HG03097 (cell line): ENCODE measurements at regions not wholly inside any gene's neighbourhood (a gene's known extent, or its start where the extent isn't known, plus 50 kb on each side); places are given as distances from the start of the nearest gene placed in this dataset.

ENCODE experiments used
- ATAC-seq: cut with Tn5 transposase; IDR thresholded peaks from one replicate; pipeline ENCODE4 v1.9.1; 2021; ENCODE audit not compliant: unreplicated experiment, low FRiP score

- ATAC-seq, result no peak
These were observed 161.3 kb upstream of the LPP start for GRCh38 chr3:187992609-187993008.

GRCh38 chr3:187994221-187995042, 159.5 kb upstream of the LPP start:
- ATAC-seq, result no peak

GRCh38 chr3:187995043-187995400, 158.9 kb upstream of the LPP start:
- no peak for ATAC-seq

- ATAC-seq, result no peak
These were observed 158.3 kb upstream of the LPP start for GRCh38 chr3:187995667-187996066.

GRCh38 chr3:187996609-187997008, 157.3 kb upstream of the LPP start:
- ATAC-seq, result no peak

GRCh38 chr3:187997490-187997889, 156.5 kb upstream of the LPP start:
- no peak for ATAC-seq

- no peak for ATAC-seq
These were observed 155.9 kb upstream of the LPP start for GRCh38 chr3:187997946-187998561.

GRCh38 chr3:187998611-187999010, 155.3 kb upstream of the LPP start:
- ATAC-seq, result no peak

GRCh38 chr3:187999821-188000220, 154.1 kb upstream of the LPP start:
- no peak for ATAC-seq

GRCh38 chr3:188000361-188000861, 153.5 kb upstream of the LPP start:
- ATAC-seq, result no peak

- ATAC-seq, result no peak
These were observed 152.9 kb upstream of the LPP start for GRCh38 chr3:188001093-188001492.

GRCh38 chr3:188001926-188002325, 152.0 kb upstream of the LPP start:
- no peak for ATAC-seq

GRCh38 chr3:188002626-188003138, 151.3 kb upstream of the LPP start:
- ATAC-seq, result no peak

GRCh38 chr3:188003188-188004171, 150.5 kb upstream of the LPP start:
- no peak for ATAC-seq

GRCh38 chr3:188006726-188007393, 147.1 kb upstream of the LPP start:
- ATAC-seq, result no peak

- ATAC-seq, result no peak
These were observed 146.1 kb upstream of the LPP start for GRCh38 chr3:188007897-188008296.

GRCh38 chr3:188008582-188009213, 145.3 kb upstream of the LPP start:
- ATAC-seq, result no peak

- ATAC-seq, result no peak
These were observed 143.5 kb upstream of the LPP start for GRCh38 chr3:188010478-188010877.

GRCh38 chr3:188019727-188020126, 134.2 kb upstream of the LPP start:
- no peak for ATAC-seq

- ATAC-seq, result no peak
These were observed 132.9 kb upstream of the LPP start for GRCh38 chr3:188021041-188021440.
